GM04503 (cell line): ENCODE measurements at regions not wholly inside any gene's neighbourhood (a gene's known extent, or its start where the extent isn't known, plus 50 kb on each side); places are given as distances from the start of the nearest gene placed in this dataset.
"Not testable (repeated sequence)": the region's sequence is repeated elsewhere in the genome, so short reads cannot be mapped to it uniquely, and the experiment has no call there.

ENCODE experiments used
- DNase-seq: peaks from one replicate; pipeline ENCODE4 v3.0.0-alpha.2; 2012; ENCODE audit warnings: low read depth

DNA sequence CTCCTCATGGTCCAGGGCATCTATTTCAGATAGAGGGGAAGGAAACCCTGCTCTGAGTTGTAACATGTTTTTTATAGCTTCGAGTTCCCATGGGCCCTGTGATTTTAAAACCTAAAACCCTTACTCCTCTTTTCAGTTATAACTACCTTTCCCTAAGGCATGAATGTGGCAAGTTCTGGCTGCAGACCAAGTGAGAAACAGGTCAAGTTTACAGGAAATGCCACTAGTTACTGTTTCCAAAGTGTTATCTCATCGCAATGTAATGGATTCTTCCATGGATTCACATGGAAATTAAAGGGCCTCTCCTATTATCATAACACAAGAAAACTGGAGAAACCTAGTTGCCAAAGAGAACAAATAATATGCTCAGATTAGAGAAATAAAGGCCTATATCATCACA is 574.5 kb upstream of the GRAMD2B start:
- no peak for DNase-seq

DNA sequence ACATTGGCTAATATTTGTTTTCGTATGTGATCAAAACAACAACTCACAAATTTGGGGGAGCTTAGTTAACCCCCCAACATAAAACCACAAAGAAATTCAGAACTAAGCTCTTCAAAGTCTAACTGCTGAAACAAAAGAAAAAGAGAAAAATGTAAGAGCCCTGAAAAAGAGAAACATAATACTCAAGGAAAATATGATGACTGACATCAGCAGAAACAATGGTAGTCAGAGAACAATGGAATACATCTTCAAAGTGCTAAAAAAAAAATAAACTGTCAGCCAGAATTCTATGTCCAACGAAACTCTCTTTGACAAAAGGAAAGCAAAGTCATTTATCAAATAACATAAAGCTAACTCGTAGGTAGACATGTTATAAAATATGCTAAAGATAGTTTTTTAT is 566.3 kb upstream of the GRAMD2B start:
- DNase-seq, result no peak

DNA sequence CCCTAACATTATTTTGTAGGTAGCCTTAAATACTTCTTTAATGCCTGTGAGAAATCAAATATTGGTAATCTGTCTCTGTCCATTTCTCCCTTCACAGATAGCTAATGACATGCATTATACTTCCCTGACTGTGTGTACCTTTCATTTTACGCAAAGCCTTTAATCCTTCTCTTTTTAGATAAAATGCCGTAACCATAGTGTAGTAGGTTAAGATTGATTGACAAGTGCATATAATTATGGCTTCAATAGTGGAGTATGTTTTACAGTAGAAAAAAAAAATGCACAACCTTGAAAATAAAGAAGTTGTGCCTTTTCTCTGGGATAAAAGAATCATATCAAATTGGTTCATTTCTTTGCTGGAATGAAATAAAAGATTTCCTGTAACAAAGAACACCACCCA is 559.6 kb upstream of the GRAMD2B start:
- no peak for DNase-seq

DNA sequence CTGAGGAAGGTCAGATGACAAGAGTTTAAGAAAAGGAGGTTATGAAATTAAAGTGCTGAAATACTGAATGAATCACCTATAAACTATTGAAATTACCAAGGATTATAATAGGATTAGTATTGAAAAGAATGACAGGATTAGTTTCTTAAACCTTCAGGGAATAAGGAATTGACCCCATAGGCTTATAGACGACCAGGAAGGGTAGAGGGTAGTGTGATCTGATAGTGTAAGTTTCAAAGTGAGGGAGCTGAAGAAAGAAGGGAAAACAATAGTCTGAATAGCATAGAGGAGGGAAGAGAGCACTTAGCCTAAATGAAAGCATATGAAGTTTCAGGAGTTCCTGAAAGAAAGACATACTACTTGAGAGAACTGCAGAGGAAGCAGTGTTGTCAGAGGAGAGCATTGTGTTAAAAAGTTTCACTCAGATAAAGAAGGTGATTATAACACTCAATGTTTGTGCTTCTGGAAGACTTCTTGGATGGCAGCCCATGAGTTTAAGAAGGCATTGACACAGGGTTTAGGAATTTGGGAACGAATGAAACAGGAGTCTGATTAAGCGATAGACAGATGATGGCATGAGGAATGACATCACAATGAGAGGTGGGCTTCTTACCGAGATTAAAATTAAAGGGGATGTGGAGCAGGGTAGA is 557.9 kb upstream of the GRAMD2B start:
- DNase-seq, result no peak

DNA sequence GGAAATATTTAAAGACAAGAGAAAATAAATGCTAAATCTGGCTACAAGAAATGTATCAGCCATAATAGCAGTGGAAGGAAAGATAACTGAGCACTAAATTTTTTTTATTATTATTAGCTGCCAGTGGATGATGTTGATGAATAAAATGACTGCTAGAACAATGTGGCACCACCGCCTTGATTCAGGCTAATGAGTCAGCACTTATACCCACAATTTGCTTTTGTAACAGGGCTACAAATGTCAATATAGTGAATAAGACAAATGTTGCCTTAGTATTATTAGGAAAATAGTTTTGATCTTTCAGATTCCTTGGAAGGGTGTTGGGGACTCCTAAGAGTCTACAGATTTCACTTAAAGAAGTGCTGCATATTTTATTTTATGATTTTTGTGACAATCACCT is 555.2 kb upstream of the GRAMD2B start:
- no peak for DNase-seq

DNA sequence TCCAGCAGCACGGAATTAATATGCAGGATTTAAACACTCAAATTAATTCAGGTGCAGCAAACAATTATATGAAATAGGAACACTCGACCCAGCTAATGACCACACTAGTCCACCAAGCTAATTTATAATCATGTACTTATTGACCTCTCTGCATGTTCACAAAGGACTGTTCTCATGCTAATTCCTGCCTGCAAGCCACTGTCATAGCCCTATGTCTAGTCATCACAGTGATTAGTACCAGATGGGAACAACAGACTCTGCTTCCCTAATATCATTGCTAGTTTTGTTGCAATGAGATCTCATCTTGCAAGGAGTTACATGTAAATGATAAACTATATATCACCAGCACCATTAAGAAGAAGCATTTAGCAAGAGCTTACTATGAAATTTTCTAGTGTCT is 553.0 kb upstream of the GRAMD2B start:
- peak; percentile 16 for DNase-seq

DNA sequence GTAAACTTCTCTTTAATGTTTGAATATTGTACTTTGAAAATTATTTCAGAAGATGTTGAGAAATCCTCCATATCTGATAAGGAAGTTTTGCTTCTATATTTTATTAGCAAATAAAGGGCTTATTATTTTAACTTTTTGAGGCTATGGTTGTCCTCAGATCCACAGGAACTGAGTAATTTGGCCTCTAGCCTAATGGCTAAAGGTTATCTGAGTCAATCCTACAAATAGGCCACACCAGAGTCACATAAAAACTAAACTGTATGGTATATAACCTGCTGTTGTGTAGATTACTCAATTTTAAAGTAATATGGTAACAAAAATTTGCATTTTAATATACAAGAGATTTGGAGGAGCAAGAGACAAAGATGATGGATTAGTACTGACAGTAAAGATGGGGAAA is 549.2 kb upstream of the GRAMD2B start:
- DNase-seq, result no peak

DNA sequence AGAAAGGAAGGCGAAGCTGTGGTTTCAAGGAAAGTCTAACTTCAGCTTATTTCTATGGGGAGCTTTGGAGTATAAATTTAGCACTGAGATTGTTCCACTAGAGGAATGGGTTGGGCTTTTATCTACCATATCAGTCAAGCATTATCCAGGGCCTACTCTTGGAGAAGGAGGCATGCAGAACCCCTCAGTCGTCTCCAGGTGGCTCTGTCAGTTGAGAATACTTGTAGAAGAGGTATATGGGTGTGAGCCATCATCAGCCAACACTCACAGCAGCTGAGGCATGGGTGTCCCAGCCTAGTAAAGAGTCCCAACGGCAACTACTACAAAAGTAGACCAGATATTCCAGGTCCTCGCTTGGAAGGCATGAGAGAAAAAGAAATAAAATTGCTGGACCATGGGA is 548.5 kb upstream of the GRAMD2B start:
- DNase-seq, result no peak

DNA sequence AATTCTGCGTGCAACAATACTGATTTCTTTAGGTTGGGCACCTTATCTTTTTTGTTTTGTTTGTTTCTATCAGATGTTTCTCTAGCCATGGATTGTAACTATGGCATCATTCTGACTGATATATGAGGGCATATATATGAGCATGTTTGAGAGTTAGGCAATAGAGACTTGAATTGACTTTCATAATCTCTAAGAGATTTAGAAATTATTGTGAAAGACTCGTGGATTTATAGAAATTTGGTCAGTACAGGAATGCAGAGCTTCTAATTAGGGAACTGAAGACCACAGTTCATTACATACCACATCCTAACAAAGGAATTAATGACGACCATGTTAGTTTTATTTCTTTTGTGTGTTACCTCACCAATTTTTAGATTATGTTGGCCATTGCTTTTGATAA is 546.0 kb upstream of the GRAMD2B start:
- no peak for DNase-seq

DNA sequence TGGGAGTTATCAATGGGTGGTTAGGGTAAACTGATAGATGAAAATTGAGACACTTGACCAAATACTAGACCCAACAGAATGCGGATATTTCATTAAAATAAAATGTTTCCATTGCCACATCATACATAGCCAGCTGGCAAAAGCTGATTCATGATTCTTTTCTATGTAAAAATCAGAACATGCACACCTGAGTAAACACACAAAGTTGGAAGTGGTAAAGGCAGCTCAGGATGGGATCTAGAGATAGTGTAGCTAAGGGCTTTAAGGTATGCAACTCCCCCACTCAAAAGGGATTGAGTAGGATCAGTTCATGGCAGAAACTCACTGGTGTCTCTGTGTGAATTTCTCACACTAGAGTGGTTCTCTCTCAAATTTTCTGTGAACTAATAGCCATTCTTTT is 541.1 kb upstream of the GRAMD2B start:
- no peak for DNase-seq

DNA sequence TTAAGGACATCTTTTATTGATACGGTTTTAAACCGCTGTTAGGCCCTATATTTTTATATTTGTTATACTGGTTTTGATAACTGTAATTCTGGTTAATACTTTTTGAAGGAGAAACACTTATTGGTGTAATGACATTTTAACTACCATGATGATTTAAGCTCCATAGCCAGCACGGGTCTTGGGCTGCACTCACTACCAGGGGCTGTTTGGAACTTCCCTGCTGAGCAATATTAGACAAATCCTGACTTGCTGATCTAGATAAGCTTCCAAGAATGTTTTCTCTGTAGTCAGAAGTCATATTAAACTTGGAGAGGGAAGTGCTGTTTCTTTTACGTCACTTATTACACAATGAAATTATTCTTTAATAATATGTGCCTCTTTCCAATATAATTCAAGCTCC is 540.0 kb upstream of the GRAMD2B start:
- DNase-seq, result no peak

DNA sequence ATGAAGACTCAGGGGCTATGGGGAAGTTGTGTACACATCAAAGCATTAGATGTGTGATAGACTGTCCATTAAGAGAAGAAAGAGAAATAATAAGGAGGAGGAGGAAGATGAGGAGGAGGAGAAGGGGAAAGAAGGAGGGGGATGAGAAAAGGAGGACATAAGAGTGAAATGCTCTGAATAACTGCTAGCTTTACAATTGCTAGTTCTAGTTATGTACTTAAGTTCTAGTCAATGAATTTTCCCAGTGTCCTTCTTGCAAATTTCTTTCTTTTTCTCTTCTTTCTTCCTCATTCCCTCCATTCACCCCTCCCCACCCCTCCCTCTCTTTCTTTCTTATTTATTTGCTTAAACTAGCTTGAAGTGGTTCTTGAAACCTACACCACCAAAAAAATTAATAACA is 534.9 kb upstream of the GRAMD2B start:
- no peak for DNase-seq

DNA sequence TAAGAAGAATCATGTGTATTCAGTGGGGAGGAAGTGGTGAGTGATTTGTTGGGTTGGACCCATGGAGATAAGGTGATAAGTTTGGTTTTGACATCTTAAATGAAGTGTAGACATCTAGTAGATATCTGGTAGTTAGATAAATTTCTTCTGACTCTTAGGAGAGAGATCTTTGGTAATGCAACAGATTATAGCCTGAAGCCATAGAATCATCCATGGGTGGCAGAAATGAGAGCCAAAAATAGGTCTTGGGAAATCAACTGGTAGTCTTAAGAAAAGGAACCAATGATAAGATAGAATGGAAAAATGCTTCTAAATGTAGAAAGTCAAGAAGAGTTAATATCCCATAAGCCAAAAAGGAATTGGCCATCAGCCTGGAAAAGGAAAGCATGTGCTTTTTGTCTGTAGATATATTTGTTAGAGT is 532.7 kb upstream of the GRAMD2B start:
- DNase-seq, result no peak

DNA sequence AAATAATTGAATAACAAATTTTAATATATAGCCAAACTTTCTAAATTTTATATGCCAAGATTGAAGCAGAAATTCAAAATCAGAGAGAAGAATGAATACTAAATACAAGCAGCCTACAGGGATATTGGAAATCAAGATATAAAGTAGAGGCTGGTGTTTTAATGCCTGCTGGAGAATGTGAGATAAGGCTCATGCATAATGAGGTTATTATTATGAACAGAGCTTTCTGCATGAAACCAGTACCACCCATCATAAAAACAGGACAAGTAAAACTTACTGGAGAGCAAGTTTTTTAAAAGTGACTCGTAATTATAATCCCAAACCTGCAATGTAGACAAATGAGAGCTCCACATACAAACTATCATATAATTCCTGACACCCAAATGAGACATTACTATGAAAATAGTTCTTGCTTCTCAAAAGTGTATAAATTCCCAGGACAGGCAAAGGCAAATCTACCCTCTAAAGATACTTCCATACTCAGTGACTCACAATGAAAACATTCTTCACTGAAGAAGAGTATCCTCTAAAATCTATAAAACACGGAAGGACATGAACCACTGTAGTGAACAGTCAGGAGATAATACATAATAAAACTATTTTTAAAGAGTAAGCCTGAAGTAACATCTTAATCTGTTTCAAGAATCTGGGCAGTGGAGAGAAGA is 532.0 kb upstream of the GRAMD2B start:
- DNase-seq, result no peak

DNA sequence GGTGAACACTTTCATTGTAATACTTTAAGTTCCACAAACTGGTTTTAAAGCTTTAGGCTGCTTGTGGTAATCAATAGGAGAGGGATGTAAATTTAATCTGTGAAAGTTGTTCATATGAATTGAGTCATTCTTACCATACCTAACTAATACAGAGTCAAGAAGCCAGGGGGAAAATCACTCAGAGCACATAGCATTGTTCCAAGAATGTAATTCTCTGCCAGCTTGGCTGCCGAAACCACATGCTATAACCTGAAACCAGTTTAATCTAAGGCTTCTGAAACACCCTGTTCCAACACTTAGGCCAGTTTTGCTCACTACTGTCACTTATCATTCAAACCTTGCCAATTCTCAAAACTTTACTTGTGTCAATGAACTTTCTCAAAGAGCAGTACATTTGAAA is 528.8 kb upstream of the GRAMD2B start:
- no peak for DNase-seq

DNA sequence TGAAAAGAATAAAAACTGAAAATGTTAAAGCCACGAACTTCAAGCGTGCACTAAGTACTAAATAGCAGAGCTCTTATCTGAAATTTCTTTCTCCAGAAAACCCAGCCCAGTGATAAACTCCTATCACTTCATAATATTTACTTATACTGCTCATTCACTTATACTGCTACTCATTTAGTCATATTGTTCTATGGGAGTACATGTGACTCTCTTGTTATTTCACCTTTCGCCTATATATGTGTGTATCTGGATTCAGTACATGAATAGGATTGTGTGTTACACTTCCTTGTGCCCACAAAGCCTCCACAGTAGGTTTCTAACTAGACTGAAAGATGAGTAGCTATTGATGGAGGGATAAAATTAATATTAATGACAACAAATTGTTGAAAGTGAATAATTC is 526.8 kb upstream of the GRAMD2B start:
- DNase-seq, result no peak

DNA sequence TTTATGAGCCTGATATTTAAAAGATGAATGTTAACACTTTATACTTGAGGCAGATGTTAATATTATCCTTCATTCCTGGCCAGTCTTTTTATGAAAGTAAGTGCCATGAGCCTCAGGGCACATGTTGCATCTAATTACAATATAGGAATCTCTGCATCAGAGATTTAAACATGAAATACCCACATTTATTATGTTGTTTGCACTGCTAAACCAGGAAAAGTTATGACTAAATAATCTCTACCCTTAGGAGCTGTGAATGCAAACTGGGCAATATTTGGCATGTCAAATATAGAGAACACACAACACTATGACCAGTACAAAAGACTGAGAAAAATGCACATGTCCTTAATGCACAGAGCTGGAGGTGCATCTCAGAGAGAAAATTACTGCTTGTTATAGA is 526.1 kb upstream of the GRAMD2B start:
- DNase-seq, result no peak

DNA sequence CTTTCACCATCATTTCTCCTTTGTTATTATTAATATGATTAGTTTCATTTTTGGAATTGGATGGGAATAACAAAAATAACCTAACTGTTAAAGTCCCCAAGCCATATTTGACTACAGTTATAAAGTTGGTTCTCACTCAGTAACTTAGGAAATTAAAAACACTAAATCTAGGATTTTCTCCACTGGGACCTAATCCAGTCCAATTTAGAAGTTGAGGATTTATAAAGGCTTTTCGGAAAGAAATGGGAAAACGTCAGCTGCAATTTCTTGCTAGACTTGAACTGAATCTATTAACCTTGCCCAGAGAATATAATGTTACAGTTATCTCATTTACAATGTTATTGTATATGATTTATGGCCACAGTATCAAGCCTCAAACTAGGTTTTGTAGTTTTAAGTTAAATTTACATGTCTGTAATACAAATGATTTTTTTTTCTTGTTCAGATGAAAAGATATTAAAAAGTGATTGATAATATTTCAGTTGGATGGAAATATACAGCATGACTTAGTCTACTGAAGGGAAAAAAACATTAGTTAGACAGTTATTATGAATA is 524.3 kb upstream of the GRAMD2B start:
- DNase-seq, result no peak

DNA sequence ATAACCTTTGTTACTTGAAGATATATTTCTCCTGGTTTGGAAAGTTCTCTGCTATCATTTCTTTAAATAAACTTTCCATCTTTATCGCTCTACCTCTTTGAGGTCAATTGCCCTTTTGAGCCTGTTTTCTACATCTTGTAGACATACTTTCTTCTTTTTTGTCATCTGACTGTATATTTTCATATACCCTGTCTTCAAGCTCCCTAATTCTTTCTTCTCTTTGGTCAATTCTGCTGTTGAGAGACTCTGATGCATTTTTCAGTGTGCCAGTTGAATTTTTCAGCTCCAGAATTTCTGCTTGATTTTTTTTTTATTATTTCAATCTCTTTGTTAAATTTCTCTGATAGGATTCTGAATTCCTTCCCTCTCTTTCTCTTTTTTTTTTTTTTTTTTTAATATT is 511.2 kb upstream of the GRAMD2B start:
- no peak for DNase-seq

DNA sequence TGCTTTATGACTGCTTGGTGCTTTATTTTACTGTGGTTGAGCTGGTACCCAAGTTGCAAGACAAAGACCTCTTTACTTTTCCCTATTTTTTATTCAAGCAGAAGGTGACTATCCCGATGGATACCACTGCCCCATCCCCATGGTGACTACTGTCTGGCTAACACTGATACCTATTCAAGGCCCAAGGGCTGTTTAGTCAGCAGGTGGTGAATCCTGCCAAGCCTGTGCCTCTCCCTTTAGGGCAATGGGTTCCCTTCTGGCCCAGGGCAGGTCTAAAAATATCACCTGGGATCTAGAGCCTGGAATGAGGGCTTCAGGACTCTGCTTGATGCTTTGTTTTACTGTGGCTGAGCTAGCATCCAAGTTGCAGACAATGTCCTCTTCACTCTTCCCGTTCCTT is 510.0 kb upstream of the GRAMD2B start:
- no peak for DNase-seq

DNA sequence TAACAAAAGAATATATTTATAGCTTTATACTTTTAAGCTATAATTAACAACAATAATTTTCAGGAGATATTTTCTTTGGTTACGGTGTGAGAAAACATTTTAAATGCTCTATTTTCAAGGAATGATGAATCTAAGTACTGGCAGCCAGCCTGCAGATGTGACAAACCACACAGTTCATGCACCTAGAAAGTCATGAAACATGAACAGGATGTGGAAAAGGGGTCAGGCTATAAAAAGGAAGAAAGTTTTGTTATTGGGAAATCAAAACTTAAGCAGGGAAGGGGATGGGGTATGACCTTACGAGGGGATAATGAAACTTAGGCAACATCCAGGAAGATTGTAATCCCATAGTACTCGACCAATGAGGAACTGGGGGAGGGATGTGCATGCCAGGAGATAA is 508.7 kb upstream of the GRAMD2B start:
- no peak for DNase-seq

DNA sequence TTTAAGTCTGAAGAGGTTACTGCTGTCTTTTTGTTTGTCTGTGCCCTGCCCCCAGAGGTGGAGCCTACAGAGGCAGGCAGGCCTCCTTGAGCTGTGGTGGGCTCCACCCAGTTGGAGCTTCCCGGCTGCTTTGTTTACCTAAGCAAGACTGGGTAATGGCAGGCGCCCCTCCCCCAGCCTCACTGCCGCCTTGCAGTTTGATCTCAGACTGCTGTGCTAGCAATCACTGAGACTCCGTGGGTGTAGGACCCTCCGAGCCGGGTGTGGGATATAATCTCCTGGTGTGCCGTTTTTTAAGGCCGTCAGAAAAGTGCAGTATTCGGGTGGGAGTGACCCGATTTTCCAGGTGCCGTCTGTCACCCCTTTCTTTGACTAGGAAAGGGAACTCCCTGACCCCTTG is 499.3 kb upstream of the GRAMD2B start:
- not testable (repeated sequence) for DNase-seq

DNA sequence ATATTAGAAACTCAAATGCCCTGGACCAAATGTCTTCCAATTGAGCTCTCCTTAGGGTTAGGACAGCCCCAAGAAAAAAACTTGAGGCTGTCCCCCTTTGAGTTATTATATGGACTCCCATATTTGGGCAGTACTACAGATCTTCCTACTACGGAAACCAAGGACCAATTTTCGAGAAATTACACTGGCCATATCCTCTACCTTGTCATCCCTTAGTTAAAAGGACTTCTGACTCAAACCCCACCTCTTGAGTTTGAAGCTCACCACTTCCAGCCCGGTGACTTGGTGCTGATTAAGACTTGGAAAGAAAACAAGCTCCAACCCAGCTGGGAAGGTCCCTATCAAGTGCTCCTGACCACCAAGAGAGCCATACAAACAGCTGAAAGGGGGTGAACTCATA is 497.0 kb upstream of the GRAMD2B start:
- DNase-seq, result no peak

DNA sequence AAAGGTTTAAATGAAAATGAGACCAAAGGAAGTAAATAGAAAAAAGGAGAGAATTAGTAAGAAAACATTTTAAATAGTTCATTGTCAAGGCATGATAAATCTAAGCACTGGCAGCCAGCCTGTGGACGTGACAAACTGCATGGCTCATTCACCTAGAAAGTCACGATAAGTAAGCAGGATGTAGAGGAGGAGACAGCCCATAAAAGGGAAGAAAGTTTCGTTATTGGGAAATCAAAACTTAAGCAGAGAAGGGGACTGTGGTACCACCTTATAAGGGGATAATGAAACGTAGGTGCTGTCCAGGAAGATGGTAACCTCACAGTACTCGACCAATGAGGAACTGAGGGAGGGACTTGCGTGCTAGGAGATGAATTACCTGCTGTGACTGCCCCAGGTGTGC is 494.5 kb upstream of the GRAMD2B start:
- DNase-seq, result no peak
